ENCODE measurements at regions not wholly inside any gene's neighbourhood (a gene's known extent, or its start where the extent isn't known, plus 50 kb on each side); places are given as distances from the start of the nearest gene placed in this dataset.

DNA sequence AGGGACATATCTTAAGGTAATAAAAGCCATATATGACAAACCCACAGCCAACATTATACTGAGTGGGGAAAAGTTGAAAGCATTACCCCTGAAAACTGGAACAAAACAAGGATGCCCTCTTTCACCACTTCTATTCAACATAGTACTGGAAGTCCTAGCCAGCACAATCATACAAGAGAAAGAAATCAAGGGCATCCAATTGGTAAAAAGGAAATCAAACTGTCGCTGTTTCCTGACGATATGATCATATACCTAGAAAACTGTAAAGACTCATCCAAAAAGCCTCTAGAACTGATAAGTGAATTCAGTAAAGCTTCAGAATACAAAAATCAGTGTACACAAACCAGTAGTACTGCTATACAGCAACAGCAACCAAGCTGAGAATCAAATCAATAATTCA lies 53.8 kb upstream of the PSME4 start:
- TF ChIP-seq ZFP37 (tag by site-specific recombination; IDR thresholded peaks at IDR 0.05) (no peak), ZNF157 (tag by site-specific recombination; IDR thresholded peaks at IDR 0.05) (no peak), ZNF785 (tag by site-specific recombination; IDR thresholded peaks at IDR 0.05) (no peak)
- TF ChIP-seq, protein P1, sequence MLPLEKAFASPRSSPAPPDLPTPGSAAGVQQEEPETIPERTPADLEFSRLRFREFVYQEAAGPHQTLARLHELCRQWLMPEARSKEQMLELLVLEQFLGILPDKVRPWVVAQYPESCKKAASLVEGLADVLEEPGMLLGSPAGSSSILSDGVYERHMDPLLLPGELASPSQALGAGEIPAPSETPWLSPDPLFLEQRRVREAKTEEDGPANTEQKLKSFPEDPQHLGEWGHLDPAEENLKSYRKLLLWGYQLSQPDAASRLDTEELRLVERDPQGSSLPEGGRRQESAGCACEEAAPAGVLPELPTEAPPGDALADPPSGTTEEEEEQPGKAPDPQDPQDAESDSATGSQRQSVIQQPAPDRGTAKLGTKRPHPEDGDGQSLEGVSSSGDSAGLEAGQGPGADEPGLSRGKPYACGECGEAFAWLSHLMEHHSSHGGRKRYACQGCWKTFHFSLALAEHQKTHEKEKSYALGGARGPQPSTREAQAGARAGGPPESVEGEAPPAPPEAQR (tag by site-specific recombination; IDR thresholded peaks at IDR 0.05) = no peak
- TF ChIP-seq, protein P2, sequence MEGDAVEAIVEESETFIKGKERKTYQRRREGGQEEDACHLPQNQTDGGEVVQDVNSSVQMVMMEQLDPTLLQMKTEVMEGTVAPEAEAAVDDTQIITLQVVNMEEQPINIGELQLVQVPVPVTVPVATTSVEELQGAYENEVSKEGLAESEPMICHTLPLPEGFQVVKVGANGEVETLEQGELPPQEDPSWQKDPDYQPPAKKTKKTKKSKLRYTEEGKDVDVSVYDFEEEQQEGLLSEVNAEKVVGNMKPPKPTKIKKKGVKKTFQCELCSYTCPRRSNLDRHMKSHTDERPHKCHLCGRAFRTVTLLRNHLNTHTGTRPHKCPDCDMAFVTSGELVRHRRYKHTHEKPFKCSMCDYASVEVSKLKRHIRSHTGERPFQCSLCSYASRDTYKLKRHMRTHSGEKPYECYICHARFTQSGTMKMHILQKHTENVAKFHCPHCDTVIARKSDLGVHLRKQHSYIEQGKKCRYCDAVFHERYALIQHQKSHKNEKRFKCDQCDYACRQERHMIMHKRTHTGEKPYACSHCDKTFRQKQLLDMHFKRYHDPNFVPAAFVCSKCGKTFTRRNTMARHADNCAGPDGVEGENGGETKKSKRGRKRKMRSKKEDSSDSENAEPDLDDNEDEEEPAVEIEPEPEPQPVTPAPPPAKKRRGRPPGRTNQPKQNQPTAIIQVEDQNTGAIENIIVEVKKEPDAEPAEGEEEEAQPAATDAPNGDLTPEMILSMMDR (tag by site-specific recombination; IDR thresholded peaks at IDR 0.05) = no peak

Data from HEK293 (cell line).